HG02623 (cell line): ENCODE measurements at regions not wholly inside any gene's neighbourhood (a gene's known extent, or its start where the extent isn't known, plus 50 kb on each side); places are given as distances from the start of the nearest gene placed in this dataset.

ENCODE experiments used
- ATAC-seq: cut with Tn5 transposase; IDR thresholded peaks from one replicate; pipeline ENCODE4 v1.9.1; 2021; ENCODE audit warnings: moderate library complexity; ENCODE audit not compliant: unreplicated experiment

- no peak for ATAC-seq
These were observed 59.7 kb upstream of the LYPLAL1 start for GRCh38 chr1:219114014-219114413.

GRCh38 chr1:219119839-219120238 is 53.8 kb upstream of the LYPLAL1 start:
- no peak for ATAC-seq

- no peak for ATAC-seq
These were observed 52.8 kb upstream of the LYPLAL1 start for GRCh38 chr1:219120624-219121544.

GRCh38 chr1:219121679-219122078 is 52.0 kb upstream of the LYPLAL1 start:
- no peak for ATAC-seq

GRCh38 chr1:219123036-219123435 is 50.6 kb upstream of the LYPLAL1 start:
- no peak for ATAC-seq
